NCI-H748 treated with DMSO at 0.1 percent for 48 hours (cell line): ENCODE measurements at regions not wholly inside any gene's neighbourhood (a gene's known extent, or its start where the extent isn't known, plus 50 kb on each side); places are given as distances from the start of the nearest gene placed in this dataset.

Source experiments
- DNase-seq: peaks from one replicate; lab custom pipeline; 2025; lab: John Stamatoyannopoulos, UW

GRCh38 chr5:66348387-66349125, 204.5 kb downstream of the SREK1 start:
- no peak for DNase-seq

GRCh38 chr5:66351813-66352212, 207.7 kb downstream of the SREK1 start:
- DNase-seq: no peak

GRCh38 chr5:66353186-66353585, 209.1 kb downstream of the SREK1 start:
- DNase-seq: no peak

GRCh38 chr5:66354422-66354821, 210.3 kb downstream of the SREK1 start:
- DNase-seq: no peak

GRCh38 chr5:66356011-66356565, 212.0 kb downstream of the SREK1 start:
- no peak for DNase-seq

GRCh38 chr5:66358741-66359140, 214.6 kb downstream of the SREK1 start:
- no peak for DNase-seq

GRCh38 chr5:66361070-66361469, 217.0 kb downstream of the SREK1 start:
- DNase-seq: no peak

GRCh38 chr5:66362046-66362445, 217.9 kb downstream of the SREK1 start:
- no peak for DNase-seq

- no peak for DNase-seq
These were observed 218.6 kb downstream of the SREK1 start for GRCh38 chr5:66362687-66363086.

- DNase-seq: no peak
These were observed 219.0 kb downstream of the SREK1 start for GRCh38 chr5:66363097-66363496.

- DNase-seq: no peak
These were observed 220.1 kb downstream of the SREK1 start for GRCh38 chr5:66364186-66364585.

GRCh38 chr5:66365981-66366380, 221.9 kb downstream of the SREK1 start:
- DNase-seq: no peak

- DNase-seq: no peak
These were observed 223.9 kb downstream of the SREK1 start for GRCh38 chr5:66367814-66368541.

GRCh38 chr5:66368811-66369210, 224.7 kb downstream of the SREK1 start:
- no peak for DNase-seq

- no peak for DNase-seq
These were observed 218.4 kb upstream of the MAST4 start for GRCh38 chr5:66377747-66378146.

- no peak for DNase-seq
These were observed 217.8 kb upstream of the MAST4 start for GRCh38 chr5:66378407-66378806.

GRCh38 chr5:66382152-66382551, 214.0 kb upstream of the MAST4 start:
- DNase-seq: no peak

GRCh38 chr5:66405145-66405544, 191.0 kb upstream of the MAST4 start:
- DNase-seq: peak; percentile 18

- peak; percentile 84 for DNase-seq
These were observed 189.3 kb upstream of the MAST4 start for GRCh38 chr5:66406761-66407336.

GRCh38 chr5:66407765-66408164, 188.4 kb upstream of the MAST4 start:
- DNase-seq: no peak

GRCh38 chr5:66408576-66408975, 187.6 kb upstream of the MAST4 start:
- DNase-seq: no peak

GRCh38 chr5:66410122-66410521, 186.1 kb upstream of the MAST4 start:
- peak; percentile 80 for DNase-seq

GRCh38 chr5:66411701-66412100, 184.5 kb upstream of the MAST4 start:
- no peak for DNase-seq
